Cardiac muscle cell (in vitro differentiated cells and primary cell): ENCODE measurements at regions not wholly inside any gene's neighbourhood (a gene's known extent, or its start where the extent isn't known, plus 50 kb on each side); places are given as distances from the start of the nearest gene placed in this dataset.

Experiments
- DNase-seq, 2 donors: peaks; one replicate each; pipeline versions ENCODE4 v3.0.0 to v3.0.0-alpha.2; 2010 to 2017; ENCODE audit warnings: low read depth in 1 of 2, low spot score in 1 of 2
- H3K27ac ChIP-seq: fragments of 200-600 bp; sonication (generic); 2 replicates; pipeline ENCODE4 v1.5.1; 2016
- H3K27me3 ChIP-seq: fragments of 200-600 bp; sonication (generic); 2 replicates; pipeline ENCODE4 v1.6.0; 2016; ENCODE audit warnings: control low read depth
- H3K36me3 ChIP-seq: fragments of 200-600 bp; sonication (generic); 2 replicates; pipeline ENCODE4 v1.5.1; 2016; ENCODE audit warnings: control low read depth
- H3K4me1 ChIP-seq: fragments of 200-600 bp; sonication (generic); 2 replicates; pipeline ENCODE4 v1.8.1; 2017; ENCODE audit warnings: low read depth, mild to moderate bottlenecking, mixed run types
- H3K4me3 ChIP-seq: fragments of 200-600 bp; sonication (generic); 2 replicates; pipeline ENCODE4 v1.5.1; 2016; ENCODE audit warnings: mild to moderate bottlenecking
- H3K9me3 ChIP-seq: fragments of 200-600 bp; sonication (generic); 2 replicates; pipeline ENCODE4 v1.5.1; 2017; ENCODE audit warnings: low read depth, mild to moderate bottlenecking, control low read depth
- CTCF ChIP-seq: IDR thresholded peaks from 2 replicates; pipeline ENCODE4 v1.5.1; 2012; ENCODE audit warnings: low read depth, mild to moderate bottlenecking, low read length

DNA sequence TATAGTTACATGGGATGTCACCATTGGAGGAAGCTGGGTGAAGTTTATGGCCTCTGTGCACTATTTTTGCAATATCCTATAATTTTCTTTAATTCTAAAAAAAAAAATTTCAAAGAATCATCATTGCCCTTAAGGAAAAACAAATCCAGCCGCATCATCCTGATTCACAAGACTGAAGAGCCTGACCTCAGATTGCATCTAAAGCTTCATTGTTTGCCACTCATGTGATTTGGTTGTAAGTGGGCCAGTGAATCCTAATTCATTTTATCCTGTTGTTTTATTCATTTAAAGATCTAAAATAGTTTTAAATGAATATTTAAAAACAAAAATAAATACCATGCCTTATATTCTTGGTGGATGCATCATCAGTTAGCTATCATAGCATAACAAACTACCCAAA, 504.5 kb downstream of the TBC1D4 start:
- Histone ChIP-seq H3K4me1 (no peaks in the 10 kb centered on the region), H3K27ac (no peak overlapping the region), H3K4me3 (no peak overlapping the region), H3K27me3 (no peaks in the 10 kb centered on the region), H3K9me3 (no peaks in the 10 kb centered on the region), H3K36me3 (no peaks in the 10 kb centered on the region)
- no peak for TF ChIP-seq CTCF
- no peak for DNase-seq

- H3K27ac ChIP-seq, result no peak overlapping the region
- no peak for TF ChIP-seq CTCF
- H3K4me3 ChIP-seq, result no peak overlapping the region
- no peaks in the 10 kb centered on the region for H3K4me1 ChIP-seq
- no peaks in the 10 kb centered on the region for H3K36me3 ChIP-seq
- H3K9me3 ChIP-seq, result no peaks in the 10 kb centered on the region
- no peak for DNase-seq
- no peaks in the 10 kb centered on the region for H3K27me3 ChIP-seq
These were observed 506.9 kb downstream of the TBC1D4 start for GRCh38 chr13:74975111-74975510.

- no peak for DNase-seq
- no peak for TF ChIP-seq CTCF
- no peaks in the 10 kb centered on the region for H3K9me3 ChIP-seq
- no peak overlapping the region for H3K27ac ChIP-seq
- no peaks in the 10 kb centered on the region for H3K36me3 ChIP-seq
- H3K27me3 ChIP-seq, result no peaks in the 10 kb centered on the region
- H3K4me1 ChIP-seq, result no peaks in the 10 kb centered on the region
- no peak overlapping the region for H3K4me3 ChIP-seq
These were observed 507.8 kb downstream of the TBC1D4 start for GRCh38 chr13:74973935-74974879.

GRCh38 chr13:74969419-74969818, 512.5 kb downstream of the TBC1D4 start:
- Histone ChIP-seq H3K4me1 (no peaks in the 10 kb centered on the region), H3K27me3 (no peaks in the 10 kb centered on the region), H3K27ac (no peak overlapping the region), H3K36me3 (no peaks in the 10 kb centered on the region), H3K9me3 (no peaks in the 10 kb centered on the region), H3K4me3 (no peak overlapping the region)
- TF ChIP-seq CTCF, result no peak
- DNase-seq, result no peak

- H3K4me3 ChIP-seq, result no peak overlapping the region
- H3K36me3 ChIP-seq, result no peaks in the 10 kb centered on the region
- H3K9me3 ChIP-seq, result no peaks in the 10 kb centered on the region
- DNase-seq, result peak; percentile 6 to 58
- no peaks in the 10 kb centered on the region for H3K27me3 ChIP-seq
- H3K27ac ChIP-seq, result no peak overlapping the region
- no peak for TF ChIP-seq CTCF
- H3K4me1 ChIP-seq, result no peaks in the 10 kb centered on the region
These were observed 515.0 kb downstream of the TBC1D4 start for GRCh38 chr13:74966814-74967424.
